B cell (primary cell): ENCODE measurements at regions not wholly inside any gene's neighbourhood (a gene's known extent, or its start where the extent isn't known, plus 50 kb on each side); places are given as distances from the start of the nearest gene placed in this dataset.

ENCODE experiments used
- ATAC-seq: fragments of 200-7000 bp; cut with Tn5 transposase; one replicate; pipeline ENCODE4 v1.10.0; 2021; ENCODE audit warnings: low read depth, mild to moderate bottlenecking, moderate number of reproducible peaks, moderate library complexity
- CTCF ChIA-PET: fragments of 350-600 bp; sonication (Branson Sonifier 250); formaldehyde crosslinking; loops from one replicate; lab custom pipeline; 2021; ENCODE audit warnings: antibody characterized with exemption, inconsistent platforms; lab: Charles Lee
- POLR2A ChIA-PET: fragments of 350-600 bp; sonication (Branson Sonifier 250); formaldehyde crosslinking; loops from one replicate; lab custom pipeline; 2021; ENCODE audit warnings: antibody characterized with exemption; lab: Charles Lee
- DNase-seq: peaks from one replicate; pipeline ENCODE4 v3.0.0; 2013
- H2AFZ ChIP-seq: 2 replicates; pipeline ENCODE4 v1.6.1; 2012; ENCODE audit warnings: mild to moderate bottlenecking, low read depth, low read length; ENCODE audit not compliant: insufficient read depth, poor library complexity, severe bottlenecking
- H3K27ac ChIP-seq, 2 donors: 1 replicate in 1 of 2; 2 replicates in 1 of 2; pipeline ENCODE4 v1.5.1; 2012 to 2013; ENCODE audit warnings: low read length in 2 of 2, mild to moderate bottlenecking in 2 of 2, moderate library complexity in 1 of 2
- H3K27me3 ChIP-seq, 4 experiments: fragments of 200-600 bp in 1 of 4; sonication (generic) in 1 of 4; replicated peaks in 1 of 4; 1 replicate in 2 of 4; 2 replicates in 2 of 4; pipeline versions ENCODE4 v1.6.1 to v1.7.0; 2013 to 2016; ENCODE audit warnings: low read length in 3 of 4, mild to moderate bottlenecking in 2 of 4, mixed read lengths in 1 of 4, moderate library complexity in 1 of 4; ENCODE audit not compliant: insufficient read depth in 4 of 4, control insufficient read depth in 3 of 4; ENCODE audit errors: control extremely low read depth in 1 of 4
- H3K36me3 ChIP-seq, 2 experiments: replicated peaks in 1 of 2; 1 replicate in 1 of 2; 2 replicates in 1 of 2; pipeline versions ENCODE4 v1.6.1 to v1.7.1; 2013; ENCODE audit warnings: low read length in 1 of 2; ENCODE audit not compliant: insufficient read depth in 2 of 2, control insufficient read depth in 1 of 2; ENCODE audit errors: control extremely low read depth in 1 of 2, extremely low read depth in 1 of 2
- H3K4me1 ChIP-seq, 2 donors: fragments of 200-600 bp in 1 of 2; sonication (generic) in 1 of 2; 1 replicate in 1 of 2; 2 replicates in 1 of 2; pipeline versions ENCODE4 v1.5.1 to v1.6.1; 2013 to 2017; ENCODE audit warnings: low read length in 2 of 2; ENCODE audit not compliant: control insufficient read depth in 2 of 2, insufficient read depth in 2 of 2
- H3K4me2 ChIP-seq: replicated peaks from 2 replicates; pipeline ENCODE3; 2012; ENCODE audit warnings: mild to moderate bottlenecking, low read depth, low read length; ENCODE audit not compliant: poor library complexity, severe bottlenecking
- H3K4me3 ChIP-seq, 5 experiments: fragments of 200-600 bp in 1 of 5; sonication (generic) in 1 of 5; 1 replicate in 3 of 5; 2 replicates in 2 of 5; pipeline versions ENCODE4 v1.5.1 to v1.7.0; 2011 to 2016; ENCODE audit warnings: low read length in 4 of 5, mild to moderate bottlenecking in 4 of 5, low read depth in 2 of 5, control low read depth in 1 of 5, moderate library complexity in 1 of 5; ENCODE audit not compliant: insufficient read depth in 1 of 5; ENCODE audit errors: control extremely low read depth in 1 of 5, extremely low read depth in 1 of 5
- H3K79me2 ChIP-seq: fragments of 200-600 bp; sonication (generic); one replicate; pipeline ENCODE4 v1.6.0; 2016; ENCODE audit warnings: low read length; ENCODE audit not compliant: control insufficient read depth, insufficient read depth
- H3K9ac ChIP-seq: fragments of 200-600 bp; sonication (generic); 2 replicates; pipeline ENCODE4 v1.6.1; 2017; ENCODE audit warnings: mild to moderate bottlenecking, low read length, moderate library complexity
- H3K9me3 ChIP-seq, 3 donors: one replicate each; pipeline versions ENCODE4 v1.6.1 to v1.7.1; 2013; ENCODE audit warnings: low read length in 2 of 3; ENCODE audit not compliant: control insufficient read depth in 2 of 3, insufficient read depth in 1 of 3; ENCODE audit errors: control extremely low read depth in 1 of 3
- H4K20me1 ChIP-seq: 2 replicates; pipeline ENCODE4 v1.6.0; 2012; ENCODE audit warnings: mild to moderate bottlenecking, low read length; ENCODE audit not compliant: insufficient read depth, control insufficient read depth, poor library complexity, severe bottlenecking
- H3K27ac Mint-ChIP-seq: one replicate; pipeline ENCODE4 v1.8.0; 2021; ENCODE audit warnings: mixed read lengths
- H3K27me3 Mint-ChIP-seq: one replicate; pipeline ENCODE4 v1.8.0; 2021; ENCODE audit warnings: mixed read lengths
- H3K4me1 Mint-ChIP-seq: one replicate; pipeline ENCODE4 v1.8.0; 2021; ENCODE audit warnings: mixed read lengths
- H3K4me3 Mint-ChIP-seq: one replicate; pipeline ENCODE4 v1.8.0; 2021; ENCODE audit warnings: mixed read lengths
- H3K9me3 Mint-ChIP-seq: one replicate; pipeline ENCODE4 v1.8.0; 2022; ENCODE audit warnings: mixed read lengths; ENCODE audit not compliant: insufficient read depth
- CTCF ChIP-seq: fragments of 200-600 bp; IDR thresholded peaks from one replicate; pipeline ENCODE4 v1.8.0; 2022; ENCODE audit warnings: antibody characterized with exemption, mild to moderate bottlenecking
- EZH2 ChIP-seq: IDR thresholded peaks from 2 replicates; pipeline ENCODE4 v1.6.1; 2012; ENCODE audit warnings: borderline replicate concordance, low read depth, mild to moderate bottlenecking, moderate library complexity, low read length; ENCODE audit not compliant: insufficient read depth, poor library complexity, severe bottlenecking
- WGBS: methylation state at CpG from one replicate; pipeline ENCODE4 v1.1.5; 2013; ENCODE audit warnings: missing lambda C conversion rate; ENCODE audit not compliant: insufficient coverage; 5-methylcytosine and 5-hydroxymethylcytosine counted together
- intact Hi-C: fragments of 100-400 bp; cut with micrococcal nuclease; formaldehyde crosslinking; loops from one replicate; pipeline ENCODE4 v1.10.0; 2022

- H3K9me3 ChIP-seq: peaks cover 1 to 26% (median 1%) of the 10 kb centered on the region in 3 donors
- H3K79me2 ChIP-seq: no peaks in the 10 kb centered on the region
- no peak overlapping the region for H3K9ac ChIP-seq
- intact Hi-C loops: no loop called here
- Mint-ChIP-seq H3K9me3 (no peaks in the 10 kb centered on the region), H3K4me1 (no peaks in the 10 kb centered on the region), H3K27ac (no peak overlapping the region), H3K27me3 (peaks cover 12% of the 10 kb centered on the region), H3K4me3 (no peak overlapping the region)
- CTCF ChIA-PET: no interaction called here
- H3K27me3 ChIP-seq: no peaks in the 10 kb centered on the region
- no peaks in the 10 kb centered on the region for H3K36me3 ChIP-seq
- no peak for ATAC-seq
- no peaks in the 10 kb centered on the region for H4K20me1 ChIP-seq
- no peaks in the 10 kb centered on the region for H3K4me1 ChIP-seq
- no peak overlapping the region for H2AFZ ChIP-seq
- no peak for TF ChIP-seq EZH2
- TF ChIP-seq CTCF: no peak
- POLR2A ChIA-PET: no interaction called here
- H3K4me2 ChIP-seq: no peak overlapping the region
- no peak overlapping the region for H3K27ac ChIP-seq
- WGBS: 94% methylated on average over 8 of the region's 8 CpGs
- no peak for DNase-seq
- no peak overlapping the region for H3K4me3 ChIP-seq
These were observed 78.5 kb upstream of the FZD10 start for GRCh38 chr12:130083734-130084133.

- Mint-ChIP-seq H3K4me3 (no peak overlapping the region), H3K9me3 (no peaks in the 10 kb centered on the region), H3K27me3 (peaks cover 12% of the 10 kb centered on the region), H3K4me1 (no peaks in the 10 kb centered on the region), H3K27ac (no peak overlapping the region)
- 75% methylated on average over 5 of the region's 8 CpGs for WGBS
- no peak overlapping the region for H3K4me2 ChIP-seq
- H3K27me3 ChIP-seq: no peaks in the 10 kb centered on the region
- intact Hi-C loops: no loop called here
- H3K4me3 ChIP-seq: no peak overlapping the region
- ChIA-PET POLR2A (no interaction called here), CTCF (no interaction called here)
- peaks cover 0 to 26% (median 0%) of the 10 kb centered on the region in 3 donors for H3K9me3 ChIP-seq
- TF ChIP-seq EZH2: no peak
- no peak for TF ChIP-seq CTCF
- no peak overlapping the region for H2AFZ ChIP-seq
- no peak for DNase-seq
- no peak for ATAC-seq
- no peaks in the 10 kb centered on the region for H3K79me2 ChIP-seq
- H3K36me3 ChIP-seq: no peaks in the 10 kb centered on the region
- no peak overlapping the region for H3K9ac ChIP-seq
- H3K4me1 ChIP-seq: no peaks in the 10 kb centered on the region
- no peak overlapping the region for H3K27ac ChIP-seq
- no peaks in the 10 kb centered on the region for H4K20me1 ChIP-seq
These were observed 77.9 kb upstream of the FZD10 start for GRCh38 chr12:130084359-130084758.
